ENCODE measurements at regions not wholly inside any gene's neighbourhood (a gene's known extent, or its start where the extent isn't known, plus 50 kb on each side); places are given as distances from the start of the nearest gene placed in this dataset.

GRCh38 chr13:44662515-44662914, 86.4 kb upstream of the TSC22D1 start:
- Histone ChIP-seq H3K27ac (ENCODE audit: low read length) (no peak overlapping the region), H3K27me3 (ENCODE audit: control insufficient read depth, insufficient read depth, low read length) (no peaks in the 10 kb centered on the region), H3K4me1 (ENCODE audit: control insufficient read depth, insufficient read depth, low read length) (no peaks in the 10 kb centered on the region), H3K4me3 (ENCODE audit: low read depth in 2 of 2, low read length in 2 of 2) (no peak overlapping the region), H3K9me3 (ENCODE audit: control insufficient read depth, insufficient read depth, low read depth, low read length) (no peaks in the 10 kb centered on the region), H3K36me3 (ENCODE audit: control insufficient read depth, insufficient read depth, low read length) (no peaks in the 10 kb centered on the region)
- TF ChIP-seq TCF7L2 (IDR thresholded peaks at IDR 0.05; ENCODE audit: low read depth, low read length) (no peak), POLR2AphosphoS5 (IDR thresholded peaks at IDR 0.05; ENCODE audit: low read depth, low read length) (no peak), CTCF (IDR thresholded peaks at IDR 0.05) (no peak), REST (IDR thresholded peaks at IDR 0.05; ENCODE audit: insufficient read depth in 1 of 2, low read depth in 2 of 2, low read length in 1 of 2) (no peak), SIN3A (IDR thresholded peaks at IDR 0.05; ENCODE audit: borderline replicate concordance, insufficient read depth, low read depth, low read length) (no peak)
- in situ Hi-C loops (cut with HindIII; ENCODE audit: low pct_unique_long_range_greater_than_20kb, low sequenced_read_pairs) = no loop called here
- DNase-seq (ENCODE audit: low read depth, low spot score) (no peak), ATAC-seq (no peak)
- no TSS peak for BruUV-seq (replicated peaks)
- ChIA-PET POLR2A (no interaction called here), CTCF (no interaction called here)
- intact Hi-C loops (cut with micrococcal nuclease; ENCODE audit: unreplicated experiment) = no loop called here

GRCh38 chr13:44661936-44662335, 85.8 kb upstream of the TSC22D1 start:
- POLR2A ChIA-PET = no interaction called here
- no TSS peak for BruUV-seq (replicated peaks)
- in situ Hi-C loops (cut with HindIII; ENCODE audit: low pct_unique_long_range_greater_than_20kb, low sequenced_read_pairs) (no loop called here), intact Hi-C loops (cut with micrococcal nuclease; ENCODE audit: unreplicated experiment) (no loop called here)
- TF ChIP-seq REST (IDR thresholded peaks at IDR 0.05; ENCODE audit: insufficient read depth in 1 of 2, low read depth in 2 of 2, low read length in 1 of 2) (no peak), POLR2AphosphoS5 (IDR thresholded peaks at IDR 0.05; ENCODE audit: low read depth, low read length) (no peak), CTCF (IDR thresholded peaks at IDR 0.05) (no peak), SIN3A (IDR thresholded peaks at IDR 0.05; ENCODE audit: borderline replicate concordance, insufficient read depth, low read depth, low read length) (no peak), TCF7L2 (IDR thresholded peaks at IDR 0.05; ENCODE audit: low read depth, low read length) (no peak)
- Histone ChIP-seq H3K9me3 (ENCODE audit: control insufficient read depth, insufficient read depth, low read depth, low read length) (no peaks in the 10 kb centered on the region), H3K36me3 (ENCODE audit: control insufficient read depth, insufficient read depth, low read length) (no peaks in the 10 kb centered on the region), H3K4me1 (ENCODE audit: control insufficient read depth, insufficient read depth, low read length) (no peaks in the 10 kb centered on the region), H3K27ac (ENCODE audit: low read length) (no peak overlapping the region), H3K4me3 (ENCODE audit: low read depth in 2 of 2, low read length in 2 of 2) (no peak overlapping the region), H3K27me3 (ENCODE audit: control insufficient read depth, insufficient read depth, low read length) (no peaks in the 10 kb centered on the region)
- ATAC-seq (no peak), DNase-seq (ENCODE audit: low read depth, low spot score) (no peak)
- CTCF ChIA-PET = no interaction called here
